ENCODE measurements at regions not wholly inside any gene's neighbourhood (a gene's known extent, or its start where the extent isn't known, plus 50 kb on each side); places are given as distances from the start of the nearest gene placed in this dataset.

DNA sequence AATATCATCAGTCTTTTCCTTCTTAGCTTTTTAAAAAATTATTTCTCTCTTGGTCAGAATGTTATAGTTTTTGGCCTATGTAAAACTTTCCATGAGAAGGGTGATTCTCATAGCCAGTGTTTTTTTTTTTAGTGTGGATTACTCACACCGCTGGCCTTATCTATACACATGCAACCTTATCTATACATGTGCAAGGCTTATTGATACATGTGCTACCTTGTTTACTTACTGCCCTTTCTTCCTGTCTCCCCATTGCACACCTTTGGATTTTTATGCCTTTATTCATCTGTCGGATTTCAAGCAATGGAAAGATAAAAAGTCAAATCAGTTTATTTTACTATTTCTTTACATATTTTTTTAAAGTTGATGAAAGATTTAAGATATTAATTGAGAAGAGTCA lies 660.0 kb upstream of the FZD8 start:
- Histone ChIP-seq H3K23me2 (ENCODE audit: low read depth, low read length) (no peaks in the 10 kb centered on the region), H2AFZ (ENCODE audit: low read length) (no peak overlapping the region), H4K91ac (replicated peaks; ENCODE audit: insufficient read length, low read length) (no peak overlapping the region), H3K4ac (replicated peaks; ENCODE audit: insufficient read length, low read depth, low read length) (no peak overlapping the region), H2BK5ac (ENCODE audit: low read depth, low read length) (no peak overlapping the region), H3K23ac (ENCODE audit: insufficient read length) (no peak overlapping the region), H2AK5ac (ENCODE audit: low read depth, low read length) (no peak overlapping the region), H3K27me3 (replicated peaks in 1 of 4; ENCODE audit: control insufficient read depth in 3 of 4, extremely low read depth in 1 of 4, insufficient read depth in 3 of 4, low read length in 3 of 4) (no peaks in the 10 kb centered on the region), H2BK120ac (replicated peaks; ENCODE audit: low read depth, low read length) (no peak overlapping the region), H3K36me3 (ENCODE audit: control insufficient read depth in 2 of 4, insufficient read depth in 4 of 4, low read length in 3 of 4) (no peaks in the 10 kb centered on the region), H4K8ac (ENCODE audit: extremely low read depth, insufficient read depth, low read length) (no peak overlapping the region), H3K4me1 (replicated peaks in 1 of 4; ENCODE audit: control insufficient read depth in 3 of 4, insufficient read depth in 4 of 4, low read length in 3 of 4) (peaks cover 0 to 4% (median 0%) of the 10 kb centered on the region in 4 experiments; a peak in 1 of 7 replicates), H3K4me2 (ENCODE audit: insufficient read depth in 1 of 2, low read depth in 2 of 2, low read length in 2 of 2) (no peak overlapping the region), H3K18ac (ENCODE audit: extremely low read depth, low read length) (no peak overlapping the region; the same call in 1 of the 2 replicates), H4K20me1 (replicated peaks in 1 of 2; ENCODE audit: control insufficient read depth in 1 of 2, insufficient read depth in 2 of 2, low read length in 2 of 2) (no peaks in the 10 kb centered on the region), H2BK15ac (ENCODE audit: low read length) (no peak overlapping the region), H3K9me3 (ENCODE audit: insufficient read depth in 2 of 2, low read depth in 1 of 2, low read length in 1 of 2) (no peaks in the 10 kb centered on the region), H3K9ac (replicated peaks in 1 of 4; ENCODE audit: extremely low read depth in 1 of 4, low read depth in 3 of 4, low read length in 3 of 4) (no peak overlapping the region), H3K56ac (replicated peaks; ENCODE audit: insufficient read length, low read depth, low read length) (no peak overlapping the region), H2BK20ac (ENCODE audit: low read length) (no peak overlapping the region), H4K5ac (ENCODE audit: insufficient read length, low read depth, low read length) (no peak overlapping the region), H3K79me1 (ENCODE audit: low read depth, low read length) (no peaks in the 10 kb centered on the region), H3K4me3 (ENCODE audit: extremely low read depth in 1 of 4, insufficient read depth in 2 of 4, low read depth in 3 of 4, low read length in 4 of 4) (no peak overlapping the region), H3K79me2 (ENCODE audit: control insufficient read depth in 1 of 2, insufficient read depth in 2 of 2, low read length in 2 of 2) (no peaks in the 10 kb centered on the region), H3K14ac (ENCODE audit: insufficient read length) (no peak overlapping the region), H3K27ac (ENCODE audit: low read depth, low read length) (no peak overlapping the region), H2BK12ac (ENCODE audit: low read depth, low read length) (no peak overlapping the region)
- DNase-seq (ENCODE audit: low read depth in 1 of 2, low spot score in 2 of 2) = no peak
- no peak for FAIRE-seq
- TF ChIP-seq YY1 (IDR thresholded peaks at IDR 0.05; ENCODE audit: low read depth, low read length) = no peak
- no peak for TF ChIP-seq CREB1 (IDR thresholded peaks at IDR 0.05)
- TF ChIP-seq, protein P1, sequence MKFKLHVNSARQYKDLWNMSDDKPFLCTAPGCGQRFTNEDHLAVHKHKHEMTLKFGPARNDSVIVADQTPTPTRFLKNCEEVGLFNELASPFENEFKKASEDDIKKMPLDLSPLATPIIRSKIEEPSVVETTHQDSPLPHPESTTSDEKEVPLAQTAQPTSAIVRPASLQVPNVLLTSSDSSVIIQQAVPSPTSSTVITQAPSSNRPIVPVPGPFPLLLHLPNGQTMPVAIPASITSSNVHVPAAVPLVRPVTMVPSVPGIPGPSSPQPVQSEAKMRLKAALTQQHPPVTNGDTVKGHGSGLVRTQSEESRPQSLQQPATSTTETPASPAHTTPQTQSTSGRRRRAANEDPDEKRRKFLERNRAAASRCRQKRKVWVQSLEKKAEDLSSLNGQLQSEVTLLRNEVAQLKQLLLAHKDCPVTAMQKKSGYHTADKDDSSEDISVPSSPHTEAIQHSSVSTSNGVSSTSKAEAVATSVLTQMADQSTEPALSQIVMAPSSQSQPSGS (IDR thresholded peaks at IDR 0.05; ENCODE audit: low read length) = no peak
- TF ChIP-seq TAF1 (IDR thresholded peaks at IDR 0.05; ENCODE audit: low read depth, low read length) = no peak
- TF ChIP-seq CBX8 (IDR thresholded peaks at IDR 0.05; ENCODE audit: borderline replicate concordance, low read depth, low read length) = no peak
- no peak for TF ChIP-seq BACH1 (IDR thresholded peaks at IDR 0.05; ENCODE audit: low read length)
- TF ChIP-seq EZH2 (IDR thresholded peaks at IDR 0.05; ENCODE audit: low read depth, low read length, severe bottlenecking) = no peak
- no peak for TF ChIP-seq POU5F1 (IDR thresholded peaks at IDR 0.05; ENCODE audit: low read depth, low read length)
- no peak for TF ChIP-seq E2F6 (IDR thresholded peaks at IDR 0.05)
- TF ChIP-seq ATF3 (IDR thresholded peaks at IDR 0.05; ENCODE audit: insufficient read depth, low read depth, low read length) = no peak
- TF ChIP-seq SRF (IDR thresholded peaks at IDR 0.05; ENCODE audit: low read depth, low read length) = no peak
- no peak for TF ChIP-seq GTF2F1 (IDR thresholded peaks at IDR 0.05; ENCODE audit: borderline replicate concordance, low read depth, low read length)
- no peak for TF ChIP-seq BRCA1 (IDR thresholded peaks at IDR 0.05; ENCODE audit: low read depth, low read length)
- CTCF ChIA-PET (ENCODE audit: partially characterized antibody) = no interaction called here
- 87% methylated on average over 2 of the region's 2 CpGs; no CpG with 5 or more reads in 1 of the 2 experiments for WGBS, 2 experiments (ENCODE audit: extremely low coverage in 1 of 2, insufficient coverage in 1 of 2, insufficient read length in 1 of 2, insufficient replicate concordance in 2 of 2, low coverage in 1 of 2, low lambda C conversion rate in 2 of 2, missing lambda C conversion rate in 1 of 2)
- POLR2A ChIA-PET (ENCODE audit: partially characterized antibody) = interaction anchor here (0.5 kb wide), 1 partner anchor 163 kb away, joined by 3 read pairs; no protein-coding TSS in a partner anchor
